ENCODE measurements at regions not wholly inside any gene's neighbourhood (a gene's known extent, or its start where the extent isn't known, plus 50 kb on each side); places are given as distances from the start of the nearest gene placed in this dataset.

DNA sequence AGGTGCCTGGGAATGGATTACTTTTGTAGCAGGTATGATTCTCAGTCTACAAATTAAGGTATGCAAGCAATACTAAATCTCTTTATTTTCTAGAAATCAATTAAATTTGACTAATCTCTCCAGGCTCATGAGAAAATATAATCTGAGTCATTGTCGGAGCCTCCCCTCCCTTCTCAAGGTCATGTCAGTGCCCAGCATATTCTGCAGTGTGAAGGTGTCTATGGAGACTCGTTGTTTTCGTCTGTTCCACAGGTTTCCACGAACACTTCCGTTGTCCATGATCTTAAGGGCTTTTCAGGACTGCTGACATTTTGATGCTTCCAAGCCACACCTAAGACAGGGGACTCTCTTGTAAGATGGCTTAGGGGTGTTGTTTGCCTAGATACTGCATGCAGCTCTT is 56.6 kb upstream of the SCOC start:
- DNase-seq (ENCODE audit: low spot score in 2 of 2, unreplicated experiment in 2 of 2) = no peak
- Mint-ChIP-seq H3K36me3 (peaks cover 5% of the 10 kb centered on the region), H3K4me3 (no peak overlapping the region), H3K27ac (no peak overlapping the region), H3K9me3 (peaks cover 12% of the 10 kb centered on the region), H3K4me1 (peaks cover 3% of the 10 kb centered on the region), H3K27me3 (ENCODE audit: low read depth) (no peaks in the 10 kb centered on the region)
- TF ChIP-seq, protein P1, sequence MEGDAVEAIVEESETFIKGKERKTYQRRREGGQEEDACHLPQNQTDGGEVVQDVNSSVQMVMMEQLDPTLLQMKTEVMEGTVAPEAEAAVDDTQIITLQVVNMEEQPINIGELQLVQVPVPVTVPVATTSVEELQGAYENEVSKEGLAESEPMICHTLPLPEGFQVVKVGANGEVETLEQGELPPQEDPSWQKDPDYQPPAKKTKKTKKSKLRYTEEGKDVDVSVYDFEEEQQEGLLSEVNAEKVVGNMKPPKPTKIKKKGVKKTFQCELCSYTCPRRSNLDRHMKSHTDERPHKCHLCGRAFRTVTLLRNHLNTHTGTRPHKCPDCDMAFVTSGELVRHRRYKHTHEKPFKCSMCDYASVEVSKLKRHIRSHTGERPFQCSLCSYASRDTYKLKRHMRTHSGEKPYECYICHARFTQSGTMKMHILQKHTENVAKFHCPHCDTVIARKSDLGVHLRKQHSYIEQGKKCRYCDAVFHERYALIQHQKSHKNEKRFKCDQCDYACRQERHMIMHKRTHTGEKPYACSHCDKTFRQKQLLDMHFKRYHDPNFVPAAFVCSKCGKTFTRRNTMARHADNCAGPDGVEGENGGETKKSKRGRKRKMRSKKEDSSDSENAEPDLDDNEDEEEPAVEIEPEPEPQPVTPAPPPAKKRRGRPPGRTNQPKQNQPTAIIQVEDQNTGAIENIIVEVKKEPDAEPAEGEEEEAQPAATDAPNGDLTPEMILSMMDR (IDR thresholded peaks at IDR 0.05; ENCODE audit: unreplicated experiment) = no peak

DNA sequence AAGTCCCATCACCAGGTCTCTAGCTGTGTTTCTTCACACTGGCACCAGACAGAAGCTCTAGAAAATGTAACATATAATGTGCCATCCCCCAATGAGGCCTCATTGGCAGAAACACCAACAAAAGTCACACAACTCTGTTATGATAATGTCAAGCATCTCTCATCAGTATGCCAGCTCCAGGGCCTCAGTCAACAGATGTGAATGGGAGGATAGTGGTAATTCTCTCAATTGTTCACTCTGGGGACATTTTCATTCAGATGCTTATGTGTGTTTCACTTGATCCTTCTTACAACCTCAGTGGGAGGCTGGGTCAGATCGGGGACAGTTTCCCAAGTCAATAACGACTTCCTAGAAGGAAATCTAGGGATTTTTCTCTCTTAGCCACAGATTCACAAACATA is 57.5 kb upstream of the SCOC start:
- H3K27me3 Mint-ChIP-seq (ENCODE audit: low read depth) = no peaks in the 10 kb centered on the region
- no peak for DNase-seq (ENCODE audit: low spot score in 2 of 2, unreplicated experiment in 2 of 2)
- no peaks in the 10 kb centered on the region for H3K36me3 Mint-ChIP-seq
- no peak overlapping the region for H3K4me3 Mint-ChIP-seq
- H3K9me3 Mint-ChIP-seq = peaks cover 3% of the 10 kb centered on the region
- TF ChIP-seq, protein P1 (IDR thresholded peaks at IDR 0.05; ENCODE audit: unreplicated experiment) = no peak
- no peak overlapping the region for H3K27ac Mint-ChIP-seq
- H3K4me1 Mint-ChIP-seq = peaks cover 11% of the 10 kb centered on the region

DNA sequence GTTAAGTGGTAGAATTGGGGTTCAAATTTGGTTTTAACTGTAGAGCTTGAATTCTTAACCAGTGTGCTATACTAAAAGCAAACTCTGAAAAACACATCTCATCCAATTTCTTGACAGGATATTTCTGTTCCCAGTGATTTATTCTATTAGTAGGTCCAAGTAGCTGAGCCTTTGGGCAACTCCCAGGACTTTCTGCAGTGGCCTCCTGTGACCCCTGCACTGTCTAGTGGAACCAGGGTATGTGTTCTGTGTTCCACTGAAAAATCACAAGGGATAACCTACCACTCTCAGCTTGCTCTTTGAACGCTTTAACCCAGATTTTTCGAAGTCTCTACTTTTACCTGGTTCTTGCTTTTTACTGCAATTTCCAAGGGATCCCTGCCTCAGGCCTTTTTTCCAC is 58.0 kb upstream of the SCOC start:
- Mint-ChIP-seq H3K36me3 (no peaks in the 10 kb centered on the region), H3K27ac (no peak overlapping the region), H3K4me1 (peaks cover 11% of the 10 kb centered on the region), H3K27me3 (ENCODE audit: low read depth) (no peaks in the 10 kb centered on the region), H3K4me3 (no peak overlapping the region), H3K9me3 (no peaks in the 10 kb centered on the region)
- no peak for DNase-seq (ENCODE audit: low spot score in 2 of 2, unreplicated experiment in 2 of 2)
- TF ChIP-seq, protein P1 (IDR thresholded peaks at IDR 0.05; ENCODE audit: unreplicated experiment) = no peak

DNA sequence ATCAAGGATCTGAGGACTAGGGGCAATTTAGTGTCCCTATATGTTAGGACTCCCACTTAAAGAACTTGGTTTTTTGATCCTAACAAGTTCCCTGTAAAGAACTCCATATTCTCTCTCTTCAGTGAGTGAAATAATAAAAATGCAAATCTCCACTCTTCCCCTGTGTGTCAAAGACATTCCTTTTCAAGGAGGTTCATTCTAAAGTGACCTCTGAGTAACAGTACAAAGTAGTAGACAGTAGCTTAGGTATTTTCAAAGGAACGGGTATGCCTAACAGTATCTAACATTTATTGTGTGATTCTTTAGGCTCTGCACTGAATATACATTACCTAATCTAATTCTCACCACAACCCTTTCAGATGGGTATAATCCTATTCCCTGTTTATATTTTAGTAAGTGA is 58.4 kb upstream of the SCOC start:
- Mint-ChIP-seq H3K27ac (no peak overlapping the region), H3K9me3 (no peaks in the 10 kb centered on the region), H3K27me3 (ENCODE audit: low read depth) (no peaks in the 10 kb centered on the region), H3K36me3 (no peaks in the 10 kb centered on the region), H3K4me3 (no peak overlapping the region), H3K4me1 (peaks cover 11% of the 10 kb centered on the region)
- no peak for DNase-seq (ENCODE audit: low spot score in 2 of 2, unreplicated experiment in 2 of 2)
- TF ChIP-seq, protein P1 (IDR thresholded peaks at IDR 0.05; ENCODE audit: unreplicated experiment) = no peak

DNA sequence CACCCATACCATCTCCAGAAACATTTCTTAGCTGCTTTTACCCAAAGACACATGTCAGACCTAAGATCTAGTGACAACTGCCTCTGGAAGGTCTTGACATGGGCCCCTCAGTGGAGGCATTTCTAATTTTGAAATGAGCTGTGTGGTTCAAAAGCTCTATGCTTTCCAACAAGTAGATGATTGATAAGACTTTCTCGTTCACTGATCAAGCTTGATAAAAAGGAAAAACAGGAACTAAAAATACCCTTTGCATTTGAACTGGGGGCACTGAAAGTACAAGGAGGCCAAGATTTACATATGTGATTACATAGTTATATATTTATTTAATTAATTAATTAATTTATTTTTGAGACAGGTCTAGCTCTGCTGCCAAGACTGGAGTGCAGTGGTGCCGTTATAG is 61.3 kb upstream of the SCOC start:
- peaks cover 19% of the 10 kb centered on the region for H3K4me1 Mint-ChIP-seq

More for the DNA sequence above, 61.3 kb upstream of the SCOC start:
- Mint-ChIP-seq H3K4me3 (no peak overlapping the region), H3K27me3 (ENCODE audit: low read depth) (no peaks in the 10 kb centered on the region), H3K36me3 (no peaks in the 10 kb centered on the region), H3K27ac (no peak overlapping the region), H3K9me3 (peaks cover 4% of the 10 kb centered on the region)
- DNase-seq (ENCODE audit: low spot score in 2 of 2, unreplicated experiment in 2 of 2) = no peak
- TF ChIP-seq, protein P1 (IDR thresholded peaks at IDR 0.05; ENCODE audit: unreplicated experiment) = no peak

Measured in mesothelial cell of epicardium (in vitro differentiated cells).